Prostate gland (tissue), 2 donors: ENCODE measurements at regions not wholly inside any gene's neighbourhood (a gene's known extent, or its start where the extent isn't known, plus 50 kb on each side); places are given as distances from the start of the nearest gene placed in this dataset.

Experiments used
- DNase-seq: peaks from one replicate; pipeline ENCODE4 v3.0.0-alpha.2; 2019; ENCODE audit warnings: low spot score
- H3K27ac ChIP-seq, 2 donors: fragments of 200-600 bp; sonication (generic); 2 replicates each; pipeline ENCODE4 v1.5.1; 2017 to 2019
- H3K27me3 ChIP-seq: fragments of 200-600 bp; sonication (generic); replicated peaks from 2 replicates; pipeline ENCODE4 v1.5.1; 2019; ENCODE audit not compliant: insufficient read depth
- H3K36me3 ChIP-seq, 2 donors: fragments of 200-600 bp; sonication (generic); 1 replicate in 1 of 2; 2 replicates in 1 of 2; pipeline versions ENCODE4 v1.5.1 to v1.8.1; 2017 to 2019
- H3K4me1 ChIP-seq: fragments of 200-600 bp; sonication (generic); replicated peaks from 2 replicates; pipeline ENCODE4 v1.5.1; 2019
- H3K4me3 ChIP-seq, 2 donors: fragments of 200-600 bp; sonication (generic); 2 replicates each; pipeline ENCODE4 v1.5.1; 2017 to 2019
- H3K9me3 ChIP-seq: fragments of 200-600 bp; sonication (generic); 2 replicates; pipeline ENCODE4 v1.5.1; 2017
- POLR2A ChIP-seq: fragments of 450-650 bp; IDR thresholded peaks from one replicate; pipeline ENCODE4 v1.6.1; 2016; ENCODE audit warnings: antibody characterized with exemption, mild to moderate bottlenecking
- POLR2AphosphoS5 ChIP-seq: sonication (generic); formaldehyde crosslinking; IDR thresholded peaks from one replicate; pipeline ENCODE4 v1.6.1; 2017; ENCODE audit warnings: antibody characterized with exemption
- WGBS: methylation state at CpG from one replicate; pipeline ENCODE4 v1.1.5; 2018; 5-methylcytosine and 5-hydroxymethylcytosine counted together
- intact Hi-C: fragments of 100-400 bp; cut with DNase I; formaldehyde crosslinking; loops from one replicate; pipeline ENCODE4 v1.14.2; 2022
- TF ChIP-seq, protein P1 (sequence below), 4 experiments: fragments of 200-600 bp in 2 of 4; fragments of 450-650 bp in 2 of 4; sonication (generic) in 2 of 4; IDR thresholded peaks; 1 replicate in 3 of 4; 2 replicates in 1 of 4; pipeline ENCODE4 v1.5.1; 2016 to 2019; ENCODE audit warnings: antibody characterized with exemption in 4 of 4, mild to moderate bottlenecking in 2 of 4, moderate library complexity in 2 of 4

DNA sequence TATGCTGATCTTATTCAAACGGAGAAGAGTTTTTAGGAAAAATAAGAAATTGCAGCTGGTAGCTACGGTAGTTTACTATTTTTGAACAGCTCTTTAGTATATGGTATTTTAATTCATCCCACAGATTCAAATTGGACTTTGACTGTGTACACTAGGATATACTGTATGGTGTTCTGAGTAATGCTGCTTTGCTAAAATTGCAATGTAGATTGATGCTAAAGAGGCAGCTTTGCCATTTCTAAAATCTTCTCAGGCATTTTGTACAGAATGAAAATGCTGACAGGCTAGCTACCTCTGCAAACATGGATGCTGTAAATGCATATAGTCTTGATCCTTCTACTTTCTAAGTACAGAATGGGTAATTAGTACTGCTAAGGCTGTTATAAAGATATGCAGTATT, 826.6 kb upstream of the POU3F3 start:
- DNase-seq = no peak
- H3K27ac ChIP-seq = no peak overlapping the region
- no peaks in the 10 kb centered on the region for H3K27me3 ChIP-seq
- H3K9me3 ChIP-seq = no peaks in the 10 kb centered on the region
- H3K36me3 ChIP-seq = no peaks in the 10 kb centered on the region
- no peaks in the 10 kb centered on the region for H3K4me1 ChIP-seq
- intact Hi-C loops = no loop called here
- 85% methylated on average over 2 of the region's 2 CpGs for WGBS
- H3K4me3 ChIP-seq = no peak overlapping the region
- TF ChIP-seq, protein P1, sequence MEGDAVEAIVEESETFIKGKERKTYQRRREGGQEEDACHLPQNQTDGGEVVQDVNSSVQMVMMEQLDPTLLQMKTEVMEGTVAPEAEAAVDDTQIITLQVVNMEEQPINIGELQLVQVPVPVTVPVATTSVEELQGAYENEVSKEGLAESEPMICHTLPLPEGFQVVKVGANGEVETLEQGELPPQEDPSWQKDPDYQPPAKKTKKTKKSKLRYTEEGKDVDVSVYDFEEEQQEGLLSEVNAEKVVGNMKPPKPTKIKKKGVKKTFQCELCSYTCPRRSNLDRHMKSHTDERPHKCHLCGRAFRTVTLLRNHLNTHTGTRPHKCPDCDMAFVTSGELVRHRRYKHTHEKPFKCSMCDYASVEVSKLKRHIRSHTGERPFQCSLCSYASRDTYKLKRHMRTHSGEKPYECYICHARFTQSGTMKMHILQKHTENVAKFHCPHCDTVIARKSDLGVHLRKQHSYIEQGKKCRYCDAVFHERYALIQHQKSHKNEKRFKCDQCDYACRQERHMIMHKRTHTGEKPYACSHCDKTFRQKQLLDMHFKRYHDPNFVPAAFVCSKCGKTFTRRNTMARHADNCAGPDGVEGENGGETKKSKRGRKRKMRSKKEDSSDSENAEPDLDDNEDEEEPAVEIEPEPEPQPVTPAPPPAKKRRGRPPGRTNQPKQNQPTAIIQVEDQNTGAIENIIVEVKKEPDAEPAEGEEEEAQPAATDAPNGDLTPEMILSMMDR (IDR thresholded peaks at IDR 0.05) = no peak
- TF ChIP-seq POLR2AphosphoS5 = no peak
- TF ChIP-seq POLR2A = no peak

DNA sequence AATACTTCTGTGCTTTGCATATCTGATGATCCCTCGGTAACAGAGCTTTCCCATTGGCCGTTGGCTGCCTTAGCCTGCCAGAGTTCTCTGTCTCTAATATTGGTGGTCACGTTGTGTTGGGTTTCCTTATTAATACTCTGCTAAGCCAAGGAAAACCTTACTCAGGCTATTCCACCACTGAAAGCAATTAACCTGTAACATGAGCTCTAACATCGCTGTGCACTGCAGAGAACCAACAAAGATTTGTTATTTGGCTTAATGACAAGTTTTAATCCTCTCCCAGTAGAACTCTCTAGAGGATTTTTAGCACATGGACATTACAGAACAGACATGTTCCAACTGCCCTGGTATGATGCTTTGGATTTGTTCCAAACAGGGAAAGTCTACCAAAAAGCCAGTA, 825.9 kb upstream of the POU3F3 start:
- DNase-seq = no peak
- TF ChIP-seq, protein P1 (IDR thresholded peaks at IDR 0.05) = no peak
- TF ChIP-seq POLR2AphosphoS5 = no peak
- TF ChIP-seq POLR2A = no peak
- H3K36me3 ChIP-seq = no peaks in the 10 kb centered on the region
- intact Hi-C loops = no loop called here
- H3K4me3 ChIP-seq = no peak overlapping the region
- WGBS = 27% methylated on average over 4 of the region's 4 CpGs
- no peaks in the 10 kb centered on the region for H3K9me3 ChIP-seq
- H3K4me1 ChIP-seq = no peaks in the 10 kb centered on the region
- H3K27ac ChIP-seq = no peak overlapping the region
- H3K27me3 ChIP-seq = no peaks in the 10 kb centered on the region

- no peaks in the 10 kb centered on the region for H3K27me3 ChIP-seq
- intact Hi-C loops = no loop called here
- H3K4me1 ChIP-seq = no peaks in the 10 kb centered on the region
- H3K36me3 ChIP-seq = no peaks in the 10 kb centered on the region
- TF ChIP-seq, protein P1 (IDR thresholded peaks at IDR 0.05) = peak in 1 of 4 experiments; percentile 33
- no peak for TF ChIP-seq POLR2AphosphoS5
- no peak for TF ChIP-seq POLR2A
- H3K27ac ChIP-seq = no peak overlapping the region
- DNase-seq = no peak
- no peaks in the 10 kb centered on the region for H3K9me3 ChIP-seq
- H3K4me3 ChIP-seq = no peak overlapping the region
- WGBS = 42% methylated on average over 3 of the region's 3 CpGs
These were observed 820.5 kb upstream of the POU3F3 start for GRCh38 chr2:104033399-104033798.

- intact Hi-C loops = no loop called here
- H3K4me3 ChIP-seq = no peak overlapping the region
- TF ChIP-seq POLR2AphosphoS5 (no peak), POLR2A (no peak)
- TF ChIP-seq, protein P1 (IDR thresholded peaks at IDR 0.05) = no peak
- no peak for DNase-seq
- no peaks in the 10 kb centered on the region for H3K36me3 ChIP-seq
- H3K27me3 ChIP-seq = no peaks in the 10 kb centered on the region
- H3K9me3 ChIP-seq = no peaks in the 10 kb centered on the region
- H3K27ac ChIP-seq = no peak overlapping the region
- 60% methylated on average over 2 of the region's 2 CpGs for WGBS
- H3K4me1 ChIP-seq = no peaks in the 10 kb centered on the region
These were observed 813.1 kb upstream of the POU3F3 start for GRCh38 chr2:104040771-104041170.

DNA sequence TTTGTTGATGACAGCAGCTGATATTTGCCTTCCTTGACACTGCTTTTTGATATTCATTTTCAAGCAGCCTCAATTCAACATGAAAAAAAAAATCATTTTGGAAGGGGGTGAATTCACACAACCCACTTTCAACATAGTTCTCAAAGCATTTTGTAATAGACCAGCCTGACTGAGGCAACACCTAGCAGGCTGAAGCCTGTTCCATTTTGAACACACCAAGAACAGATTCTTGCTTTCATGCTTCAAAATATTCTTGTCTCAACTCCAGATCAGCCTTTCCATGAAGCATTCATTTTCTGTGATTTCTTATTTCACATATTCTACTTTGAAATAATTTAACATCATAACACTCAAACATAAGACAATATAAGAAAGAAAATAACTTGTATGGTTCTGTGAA, 812.6 kb upstream of the POU3F3 start:
- DNase-seq = no peak
- Histone ChIP-seq H3K4me3 (no peak overlapping the region), H3K9me3 (no peaks in the 10 kb centered on the region), H3K27me3 (no peaks in the 10 kb centered on the region), H3K27ac (no peak overlapping the region), H3K4me1 (no peaks in the 10 kb centered on the region), H3K36me3 (no peaks in the 10 kb centered on the region)
- intact Hi-C loops = no loop called here
- TF ChIP-seq, protein P1 (IDR thresholded peaks at IDR 0.05) = no peak
- TF ChIP-seq POLR2A (no peak), POLR2AphosphoS5 (no peak)
